Choroid plexus epithelial cell (primary cell): ENCODE measurements at regions not wholly inside any gene's neighbourhood (a gene's known extent, or its start where the extent isn't known, plus 50 kb on each side); places are given as distances from the start of the nearest gene placed in this dataset.

ENCODE experiments used
- DNase-seq: peaks from one replicate; pipeline ENCODE4 v3.0.0-alpha.2; 2010; ENCODE audit warnings: low read depth
- H3K4me3 ChIP-seq: 2 replicates; pipeline ENCODE4 v1.5.1; 2011; ENCODE audit warnings: low read depth, mild to moderate bottlenecking, control low read depth, low read length, moderate library complexity
- CTCF ChIP-seq: conservative IDR thresholded peaks from 2 replicates; pipeline ENCODE4 v1.5.1; 2011; ENCODE audit warnings: low read depth, mild to moderate bottlenecking, control low read depth, inconsistent platforms, low read length, moderate library complexity

- no peak overlapping the region for H3K4me3 ChIP-seq
- no peak for DNase-seq
- no peak for TF ChIP-seq CTCF
Observed at GRCh38 chr5:158473016-158473635, 614.2 kb upstream of the CLINT1 start.

- no peak for TF ChIP-seq CTCF
- DNase-seq: no peak
Observed at GRCh38 chr5:158471535-158471924, 612.6 kb upstream of the CLINT1 start.

GRCh38 chr5:158470764-158471534 is 612.0 kb upstream of the CLINT1 start:
- DNase-seq: no peak
- no peak overlapping the region for H3K4me3 ChIP-seq
- no peak for TF ChIP-seq CTCF

More at GRCh38 chr5:158471535-158471924, 612.6 kb upstream of the CLINT1 start:
- H3K4me3 ChIP-seq: no peak overlapping the region

- no peak for DNase-seq
- no peak for TF ChIP-seq CTCF
- no peak overlapping the region for H3K4me3 ChIP-seq
Observed at GRCh38 chr5:158468444-158468843, 609.5 kb upstream of the CLINT1 start.

GRCh38 chr5:158466191-158466590 is 607.2 kb upstream of the CLINT1 start:
- no peak overlapping the region for H3K4me3 ChIP-seq
- DNase-seq: no peak
- TF ChIP-seq CTCF: no peak

- no peak for DNase-seq
- H3K4me3 ChIP-seq: no peak overlapping the region
- TF ChIP-seq CTCF: no peak
Observed at GRCh38 chr5:158465086-158465972, 606.4 kb upstream of the CLINT1 start.
